ENCODE measurements at regions not wholly inside any gene's neighbourhood (a gene's known extent, or its start where the extent isn't known, plus 50 kb on each side); places are given as distances from the start of the nearest gene placed in this dataset.

DNA sequence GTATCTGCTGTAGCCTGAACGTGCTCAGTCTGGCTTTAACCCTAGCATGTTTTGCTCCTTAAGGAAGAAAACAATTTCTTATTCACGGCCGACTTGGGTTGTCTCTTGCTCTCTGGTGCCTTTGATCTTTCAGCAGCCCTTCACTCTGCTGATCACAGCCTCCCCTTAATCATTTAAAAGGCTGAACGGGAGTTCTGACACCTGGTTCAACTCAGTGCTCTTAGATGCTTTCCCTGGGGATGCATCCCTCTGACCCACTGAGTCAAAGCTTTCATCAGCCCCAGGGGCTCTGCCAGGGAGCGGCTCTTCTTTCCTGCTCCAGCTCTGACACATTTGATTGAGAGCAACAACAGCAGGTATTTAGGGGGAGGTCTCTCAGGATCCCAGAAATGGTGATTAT lies 79.0 kb upstream of the FYN start:
- no peak for TF ChIP-seq CTCF (conservative IDR thresholded peaks at IDR 0.05 in 1 of 2, IDR thresholded peaks at IDR 0.05 in 1 of 2; ENCODE audit: extremely low read depth in 1 of 2, insufficient read depth in 1 of 2, low read depth in 1 of 2, low read length in 2 of 2)
- no peak for TF ChIP-seq EZH2 (IDR thresholded peaks at IDR 0.05; ENCODE audit: borderline replicate concordance, low read length)
